ENCODE measurements at regions not wholly inside any gene's neighbourhood (a gene's known extent, or its start where the extent isn't known, plus 50 kb on each side); places are given as distances from the start of the nearest gene placed in this dataset.

GRCh38 chr5:165781738-165782137, 2276.3 kb downstream of the MAT2B start:
- H3K4me3 ChIP-seq (ENCODE audit: low read depth, low read length) = no peak overlapping the region
- no peak for DNase-seq (ENCODE audit: low read depth)
- TF ChIP-seq CTCF (IDR thresholded peaks at IDR 0.05; ENCODE audit: low read depth, low read length) = no peak
- no peak for TF ChIP-seq MYC (IDR thresholded peaks at IDR 0.05; ENCODE audit: low read depth, low read length)
- no peak for TF ChIP-seq MAX (IDR thresholded peaks at IDR 0.05; ENCODE audit: low read depth, low read length)
- TF ChIP-seq POLR2A (IDR thresholded peaks at IDR 0.05; ENCODE audit: extremely low read depth, insufficient read length) = no peak

GRCh38 chr5:165783024-165783423, 2277.6 kb downstream of the MAT2B start:
- no peak for TF ChIP-seq POLR2A (IDR thresholded peaks at IDR 0.05; ENCODE audit: extremely low read depth, insufficient read length)
- no peak for TF ChIP-seq CTCF (IDR thresholded peaks at IDR 0.05; ENCODE audit: low read depth, low read length)
- TF ChIP-seq MAX (IDR thresholded peaks at IDR 0.05; ENCODE audit: low read depth, low read length) = no peak
- TF ChIP-seq MYC (IDR thresholded peaks at IDR 0.05; ENCODE audit: low read depth, low read length) = no peak
- H3K4me3 ChIP-seq (ENCODE audit: low read depth, low read length) = no peak overlapping the region
- no peak for DNase-seq (ENCODE audit: low read depth)

GRCh38 chr5:165786073-165786472, 2280.7 kb downstream of the MAT2B start:
- no peak for DNase-seq (ENCODE audit: low read depth)
- H3K4me3 ChIP-seq (ENCODE audit: low read depth, low read length) = no peak overlapping the region
- TF ChIP-seq MYC (IDR thresholded peaks at IDR 0.05; ENCODE audit: low read depth, low read length) (no peak), POLR2A (IDR thresholded peaks at IDR 0.05; ENCODE audit: extremely low read depth, insufficient read length) (no peak), CTCF (IDR thresholded peaks at IDR 0.05; ENCODE audit: low read depth, low read length) (no peak), MAX (IDR thresholded peaks at IDR 0.05; ENCODE audit: low read depth, low read length) (no peak)

- H3K4me3 ChIP-seq (ENCODE audit: low read depth, low read length) = no peak overlapping the region
- TF ChIP-seq MAX (IDR thresholded peaks at IDR 0.05; ENCODE audit: low read depth, low read length) = no peak
Observed at GRCh38 chr5:165795073-165795472, 2289.7 kb downstream of the MAT2B start.

GRCh38 chr5:165805756-165806155, 2300.3 kb downstream of the MAT2B start:
- H3K4me3 ChIP-seq (ENCODE audit: low read depth, low read length) = no peak overlapping the region
- no peak for DNase-seq (ENCODE audit: low read depth)
- TF ChIP-seq MAX (IDR thresholded peaks at IDR 0.05; ENCODE audit: low read depth, low read length) = no peak
- TF ChIP-seq MYC (IDR thresholded peaks at IDR 0.05; ENCODE audit: low read depth, low read length) = no peak
- no peak for TF ChIP-seq CTCF (IDR thresholded peaks at IDR 0.05; ENCODE audit: low read depth, low read length)
- TF ChIP-seq POLR2A (IDR thresholded peaks at IDR 0.05; ENCODE audit: extremely low read depth, insufficient read length) = no peak

More at GRCh38 chr5:165795073-165795472, 2289.7 kb downstream of the MAT2B start:
- DNase-seq (ENCODE audit: low read depth) = no peak

GRCh38 chr5:165808335-165808734, 2302.9 kb downstream of the MAT2B start:
- DNase-seq (ENCODE audit: low read depth) = no peak
- TF ChIP-seq MYC (IDR thresholded peaks at IDR 0.05; ENCODE audit: low read depth, low read length) (no peak), POLR2A (IDR thresholded peaks at IDR 0.05; ENCODE audit: extremely low read depth, insufficient read length) (no peak), CTCF (IDR thresholded peaks at IDR 0.05; ENCODE audit: low read depth, low read length) (no peak), MAX (IDR thresholded peaks at IDR 0.05; ENCODE audit: low read depth, low read length) (no peak)
- no peak overlapping the region for H3K4me3 ChIP-seq (ENCODE audit: low read depth, low read length)

Data from NB4 (cell line).